CD4-positive, alpha-beta T cell (primary cell): ENCODE measurements at regions not wholly inside any gene's neighbourhood (a gene's known extent, or its start where the extent isn't known, plus 50 kb on each side); places are given as distances from the start of the nearest gene placed in this dataset.

Source experiments
- ATAC-seq: fragments of 200-7000 bp; cut with Tn5 transposase; one replicate; pipeline ENCODE4 v1.10.0; 2022; ENCODE audit warnings: mild to moderate bottlenecking; ENCODE audit not compliant: poor library complexity
- CTCF ChIA-PET: fragments of 350-600 bp; sonication (Branson Sonifier 250); formaldehyde crosslinking; loops from one replicate; lab custom pipeline; 2021; ENCODE audit warnings: antibody characterized with exemption, inconsistent platforms; lab: Charles Lee
- POLR2A ChIA-PET: fragments of 350-600 bp; sonication (Branson Sonifier 250); formaldehyde crosslinking; loops from one replicate; lab custom pipeline; 2021; ENCODE audit warnings: antibody characterized with exemption, inconsistent platforms; lab: Charles Lee
- DNase-seq, 14 experiments: peaks; one replicate each; pipeline ENCODE4 v3.0.0-alpha.2; 2013 to 2020; ENCODE audit warnings: mixed read lengths in 2 of 14
- H3K27ac ChIP-seq, 2 donors: one replicate each; pipeline versions ENCODE4 v1.5.1 to v1.7.0; 2013; ENCODE audit warnings: low read length in 2 of 2, low read depth in 1 of 2, mild to moderate bottlenecking in 1 of 2
- H3K27me3 ChIP-seq, 2 experiments: 1 replicate in 1 of 2; 2 replicates in 1 of 2; pipeline versions ENCODE4 v1.6.1 to v1.7.0; 2013; ENCODE audit warnings: low read length in 2 of 2, control low read depth in 1 of 2, mild to moderate bottlenecking in 1 of 2, moderate library complexity in 1 of 2; ENCODE audit not compliant: insufficient read depth in 2 of 2, control insufficient read depth in 1 of 2
- H3K36me3 ChIP-seq: one replicate; pipeline ENCODE4 v1.6.1; 2013; ENCODE audit warnings: low read length, control low read depth; ENCODE audit not compliant: insufficient read depth
- H3K4me1 ChIP-seq: one replicate; pipeline ENCODE4 v1.6.1; 2013; ENCODE audit warnings: low read length, control low read depth; ENCODE audit not compliant: insufficient read depth
- H3K4me3 ChIP-seq: one replicate; pipeline ENCODE4 v1.5.1; 2013; ENCODE audit warnings: mild to moderate bottlenecking, low read length, moderate library complexity
- H3K9me3 ChIP-seq, 2 experiments: 1 replicate in 1 of 2; 2 replicates in 1 of 2; pipeline versions ENCODE4 v1.6.1 to v1.7.0; 2013; ENCODE audit warnings: low read length in 2 of 2, mild to moderate bottlenecking in 2 of 2, control low read depth in 1 of 2, moderate library complexity in 1 of 2; ENCODE audit not compliant: control insufficient read depth in 1 of 2, insufficient read depth in 1 of 2
- H3K27ac Mint-ChIP-seq: one replicate; pipeline ENCODE4 v1.8.0; 2020; ENCODE audit warnings: mixed read lengths
- H3K27me3 Mint-ChIP-seq: one replicate; pipeline ENCODE4 v1.8.0; 2021; ENCODE audit warnings: mixed read lengths
- H3K36me3 Mint-ChIP-seq: one replicate; pipeline ENCODE4 v1.8.0; 2021; ENCODE audit warnings: low read depth, mixed read lengths
- H3K4me1 Mint-ChIP-seq: one replicate; pipeline ENCODE4 v1.8.0; 2021; ENCODE audit warnings: low read depth, mixed read lengths
- H3K4me3 Mint-ChIP-seq: one replicate; pipeline ENCODE4 v1.8.0; 2020; ENCODE audit warnings: mild to moderate bottlenecking, mixed read lengths
- H3K9me3 Mint-ChIP-seq: one replicate; pipeline ENCODE4 v1.8.0; 2020; ENCODE audit warnings: mixed read lengths
- CTCF ChIP-seq: fragments of 200-600 bp; IDR thresholded peaks from one replicate; pipeline ENCODE4 v1.8.0; 2022; ENCODE audit warnings: antibody characterized with exemption, mild to moderate bottlenecking
- intact Hi-C, 2 experiments: fragments of 100-400 bp; cut with DNase I in 1 of 2; cut with micrococcal nuclease in 1 of 2; formaldehyde crosslinking; loops; one replicate each; pipeline versions ENCODE4 v1.15.1 to v1.9.0; 2023 to 2025; cut with DNase I, micrococcal nuclease

- no peak for TF ChIP-seq CTCF
- Mint-ChIP-seq H3K27ac (no peak overlapping the region), H3K4me3 (no peak overlapping the region), H3K27me3 (no peaks in the 10 kb centered on the region), H3K36me3 (no peaks in the 10 kb centered on the region), H3K4me1 (peaks cover 7% of the 10 kb centered on the region), H3K9me3 (no peaks in the 10 kb centered on the region)
- Histone ChIP-seq H3K27me3 (no peaks in the 10 kb centered on the region), H3K4me3 (no peak overlapping the region), H3K27ac (no peak overlapping the region), H3K9me3 (no peaks in the 10 kb centered on the region), H3K4me1 (no peaks in the 10 kb centered on the region), H3K36me3 (no peaks in the 10 kb centered on the region)
- ATAC-seq = no peak
- ChIA-PET CTCF (no interaction called here), POLR2A (no interaction called here)
- no peak for DNase-seq
- intact Hi-C loops = no loop called here
These were observed 269.4 kb upstream of the ZPLD1 start for GRCh38 chr3:102165367-102165766.

DNA sequence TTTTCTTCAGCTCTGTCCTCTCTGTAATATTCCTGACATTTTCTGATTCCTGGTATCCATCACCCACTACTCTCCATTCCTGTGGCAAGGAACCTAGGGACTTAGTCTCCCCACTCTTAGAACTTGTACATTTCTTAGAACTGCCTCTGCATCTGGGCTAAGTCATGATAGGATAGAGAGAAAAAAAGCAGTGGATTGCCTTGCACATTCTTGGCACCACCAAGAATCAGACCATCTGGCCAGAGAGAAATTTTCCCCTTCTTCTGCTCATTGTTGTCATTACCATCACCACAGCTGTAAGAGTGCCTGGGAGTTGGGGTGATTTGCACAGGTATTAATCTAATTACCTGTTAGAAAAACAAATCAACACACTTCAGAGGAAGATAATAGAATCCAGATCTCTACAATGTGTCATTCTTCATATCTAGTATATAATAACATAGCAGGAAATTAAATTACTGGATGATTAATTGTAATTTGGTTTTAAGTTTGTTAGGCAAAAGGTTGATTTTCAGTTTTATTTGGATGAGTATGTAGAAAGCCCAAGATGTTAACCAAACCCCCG, 264.8 kb upstream of the ZPLD1 start:
- POLR2A ChIA-PET = no interaction called here
- Mint-ChIP-seq H3K9me3 (no peaks in the 10 kb centered on the region), H3K27me3 (no peaks in the 10 kb centered on the region)

GRCh38 chr3:102170545-102170944, 264.3 kb upstream of the ZPLD1 start:
- TF ChIP-seq CTCF = no peak
- ChIA-PET CTCF (no interaction called here), POLR2A (no interaction called here)
- no peak overlapping the region for H3K4me3 ChIP-seq
- H3K9me3 Mint-ChIP-seq = no peaks in the 10 kb centered on the region
- intact Hi-C loops = loop anchor here in 1 of 2 experiments (10.0 kb wide), 1 partner anchor 56 kb away; no protein-coding TSS in a partner anchor
- H3K4me1 Mint-ChIP-seq = no peaks in the 10 kb centered on the region
- H3K4me3 Mint-ChIP-seq = no peak overlapping the region
- H3K27me3 ChIP-seq = no peaks in the 10 kb centered on the region
- no peaks in the 10 kb centered on the region for H3K36me3 Mint-ChIP-seq
- ATAC-seq (no peak), DNase-seq (no peak)
- no peaks in the 10 kb centered on the region for H3K4me1 ChIP-seq
- no peak overlapping the region for H3K27ac ChIP-seq
- H3K36me3 ChIP-seq = no peaks in the 10 kb centered on the region
- no peaks in the 10 kb centered on the region for H3K9me3 ChIP-seq
- no peaks in the 10 kb centered on the region for H3K27me3 Mint-ChIP-seq
- no peak overlapping the region for H3K27ac Mint-ChIP-seq

More for the DNA sequence above, 264.8 kb upstream of the ZPLD1 start:
- H3K27ac ChIP-seq = no peak overlapping the region
- no peak overlapping the region for H3K4me3 Mint-ChIP-seq
- no peaks in the 10 kb centered on the region for H3K27me3 ChIP-seq
- H3K9me3 ChIP-seq = no peaks in the 10 kb centered on the region
- H3K4me3 ChIP-seq = no peak overlapping the region
- no peaks in the 10 kb centered on the region for H3K36me3 ChIP-seq
- TF ChIP-seq CTCF = no peak
- ATAC-seq (no peak), DNase-seq (no peak)
- H3K36me3 Mint-ChIP-seq = no peaks in the 10 kb centered on the region
- CTCF ChIA-PET = interaction anchor here (1.0 kb wide), 1 partner anchor 10 kb away, joined by 3 read pairs; no protein-coding TSS in a partner anchor
- no peaks in the 10 kb centered on the region for H3K4me1 Mint-ChIP-seq
- intact Hi-C loops = loop anchor here in 1 of 2 experiments (10.0 kb wide), 1 partner anchor 55 kb away; no protein-coding TSS in a partner anchor
- H3K27ac Mint-ChIP-seq = no peak overlapping the region
- H3K4me1 ChIP-seq = no peaks in the 10 kb centered on the region
